HCT116 (cell line): ENCODE measurements at regions not wholly inside any gene's neighbourhood (a gene's known extent, or its start where the extent isn't known, plus 50 kb on each side); places are given as distances from the start of the nearest gene placed in this dataset.

ENCODE experiments used
- ATAC-seq: fragments of 200-7000 bp; cut with Tn5 transposase; 2 replicates; pipeline ENCODE4 v1.9.1; 2020; ENCODE audit warnings: mild to moderate bottlenecking, moderate library complexity
- BruUV-seq: library from RNA; stranded (reverse); fragments of 400-500 nt; replicated peaks from 2 replicates; lab custom pipeline; 2021; lab: Mats Ljungman, UMichigan
- CTCF ChIA-PET: fragments of 300-600 bp; sonication (Branson Sonifier 250); formaldehyde crosslinking; loops from one replicate; lab custom pipeline; 2021; ENCODE audit warnings: antibody characterized with exemption; lab: Charles Lee
- POLR2A ChIA-PET: fragments of 300-600, 350-600 bp; sonication (Branson Sonifier 250); formaldehyde crosslinking; loops from one replicate; lab custom pipeline; 2021; ENCODE audit warnings: antibody characterized with exemption; lab: Charles Lee
- RAD21 ChIA-PET, 2 experiments: fragments of 300-600 bp; sonication (Branson Sonifier 250); formaldehyde crosslinking; loops; one replicate each; lab custom pipeline; 2023; ENCODE audit warnings: low total read pairs in 2 of 2; ENCODE audit not compliant: uncharacterized antibody in 2 of 2, unreplicated experiment in 2 of 2, low non-redundant PET in 1 of 2; lab: Charles Lee
- DNase-seq: peaks from one replicate; pipeline ENCODE4 v3.0.0-alpha.2; 2010; ENCODE audit warnings: low read depth, low spot score
- H2AFZ ChIP-seq: fragments of 200-600 bp; shearing (Covaris generic), sonication (generic); 2 replicates; pipeline ENCODE4 v1.6.1; 2017; ENCODE audit warnings: low read depth, mixed run types, mixed read lengths, antibody characterized with exemption, low read length; ENCODE audit not compliant: poor library complexity, severe bottlenecking
- H3K27ac ChIP-seq: 2 replicates; pipeline ENCODE4 v1.5.1; 2012; ENCODE audit warnings: low read depth, low read length
- H3K27me3 ChIP-seq: fragments of 200-600 bp; sonication (generic); 2 replicates; pipeline ENCODE4 v1.6.1; 2016; ENCODE audit warnings: mixed run types, low read length, mixed read lengths; ENCODE audit not compliant: insufficient read depth
- H3K36me3 ChIP-seq, 2 experiments: fragments of 200-500 bp in 1 of 2; fragments of 200-600 bp in 1 of 2; sonication (Bioruptor generic) in 1 of 2; sonication (generic) in 1 of 2; 2 replicates each; pipeline versions ENCODE4 v1.5.1 to v1.6.1; 2014 to 2016; ENCODE audit warnings: low read length in 2 of 2, inconsistent platforms in 1 of 2, mixed read lengths in 1 of 2, mixed run types in 1 of 2; ENCODE audit not compliant: insufficient read depth in 2 of 2, control insufficient read depth in 1 of 2
- H3K4me1 ChIP-seq, 2 experiments: fragments of 200-600 bp in 1 of 2; sonication (generic) in 1 of 2; 2 replicates each; pipeline versions ENCODE4 v1.5.1 to v1.6.1; 2012 to 2017; ENCODE audit warnings: low read length in 2 of 2, inconsistent platforms in 1 of 2, mild to moderate bottlenecking in 1 of 2, mixed read lengths in 1 of 2, mixed run types in 1 of 2, moderate library complexity in 1 of 2; ENCODE audit not compliant: insufficient read depth in 2 of 2, control insufficient read depth in 1 of 2
- H3K4me2 ChIP-seq: fragments of 200-600 bp; sonication (generic); 2 replicates; pipeline ENCODE4 v1.6.1; 2017; ENCODE audit warnings: mixed run types, low read length, mixed read lengths
- H3K4me3 ChIP-seq, 2 experiments: fragments of 200-600 bp in 1 of 2; sonication (generic) in 1 of 2; replicated peaks in 1 of 2; 2 replicates each; pipeline ENCODE4 v1.5.1; 2011 to 2016; ENCODE audit warnings: low read length in 2 of 2, control low read depth in 1 of 2, low read depth in 1 of 2, mild to moderate bottlenecking in 1 of 2, mixed read lengths in 1 of 2, mixed run types in 1 of 2
- H3K79me2 ChIP-seq: fragments of 200-600 bp; sonication (generic); 2 replicates; pipeline ENCODE4 v1.6.1; 2017; ENCODE audit warnings: mild to moderate bottlenecking, mixed run types, low read length, moderate library complexity, mixed read lengths; ENCODE audit not compliant: insufficient read depth
- H3K9ac ChIP-seq: fragments of 200-600 bp; sonication (generic); 2 replicates; pipeline ENCODE4 v1.6.1; 2016; ENCODE audit warnings: low read length, mixed read lengths
- H3K9me2 ChIP-seq: fragments of 200-600 bp; sonication (generic), shearing (Covaris generic); 2 replicates; pipeline ENCODE4 v1.6.1; 2017; ENCODE audit warnings: mixed run types, mild to moderate bottlenecking, moderate library complexity; ENCODE audit not compliant: insufficient read depth
- H3K9me3 ChIP-seq, 2 experiments: fragments of 200-500 bp in 1 of 2; fragments of 200-600 bp in 1 of 2; sonication (Bioruptor generic) in 1 of 2; sonication (generic) in 1 of 2; 2 replicates each; pipeline ENCODE4 v1.6.1; 2014 to 2017; ENCODE audit warnings: low read length in 2 of 2, mixed read lengths in 2 of 2, inconsistent platforms in 1 of 2, low read depth in 1 of 2, mild to moderate bottlenecking in 1 of 2, mixed run types in 1 of 2, moderate library complexity in 1 of 2; ENCODE audit not compliant: control insufficient read depth in 1 of 2, insufficient read depth in 1 of 2
- H4K20me1 ChIP-seq: fragments of 200-600 bp; sonication (generic), shearing (Covaris generic); 2 replicates; pipeline ENCODE4 v1.6.1; 2017; ENCODE audit warnings: mixed run types, mild to moderate bottlenecking, moderate library complexity; ENCODE audit not compliant: insufficient read depth
- CBX3 ChIP-seq: IDR thresholded peaks from 2 replicates; pipeline ENCODE4 v1.6.1; 2012; ENCODE audit warnings: low read depth
- EGR1 ChIP-seq: IDR thresholded peaks from 2 replicates; pipeline ENCODE4 v1.6.1; 2012; ENCODE audit warnings: low read depth
- JUND ChIP-seq: IDR thresholded peaks from 2 replicates; pipeline ENCODE4 v1.6.1; 2012
- POLR2AphosphoS5 ChIP-seq: IDR thresholded peaks from 2 replicates; pipeline ENCODE4 v1.6.1; 2011; ENCODE audit warnings: mild to moderate bottlenecking, low read depth, low read length, moderate library complexity
- SP1 ChIP-seq: IDR thresholded peaks from 2 replicates; pipeline ENCODE4 v1.6.1; 2012; ENCODE audit warnings: low read depth
- SRF ChIP-seq: IDR thresholded peaks from 2 replicates; pipeline ENCODE4 v1.6.1; 2012; ENCODE audit warnings: low read depth
- ZBTB33 ChIP-seq: IDR thresholded peaks from 2 replicates; pipeline ENCODE4 v1.6.1; 2011; ENCODE audit warnings: mild to moderate bottlenecking, low read length, moderate library complexity; ENCODE audit not compliant: insufficient replicate concordance; ENCODE audit errors: extremely low read depth
- ZFX ChIP-seq: fragments of 450-650 bp; IDR thresholded peaks from 2 replicates; pipeline ENCODE4 v1.6.1; 2017
- intact Hi-C: fragments of 100-400 bp; cut with micrococcal nuclease; formaldehyde crosslinking; loops from 2 replicates; pipeline ENCODE4 v1.10.0; 2022
- TF ChIP-seq, protein P1 (sequence below): IDR thresholded peaks from 2 replicates; pipeline ENCODE4 v1.6.1; 2012

DNA sequence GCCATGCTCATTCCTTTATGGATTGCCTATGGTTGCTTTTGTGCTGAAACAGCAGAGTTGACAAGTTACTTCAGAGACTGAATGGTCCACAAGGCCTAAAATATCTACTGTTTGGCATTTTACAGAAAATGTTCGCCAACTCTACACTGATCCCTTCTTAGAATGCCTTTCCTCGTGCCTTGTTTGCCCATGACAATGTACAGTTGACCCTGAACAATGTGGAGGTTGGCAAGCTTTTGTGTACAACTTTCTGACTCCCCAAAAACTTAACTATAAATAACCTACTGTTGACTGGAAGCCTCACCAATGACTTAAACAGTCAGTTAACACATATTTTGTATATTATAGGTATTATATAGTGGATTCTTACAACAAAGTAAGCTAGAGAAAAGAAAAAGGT is 361.4 kb downstream of the EPHA4 start:
- ATAC-seq = no peak
- H3K79me2 ChIP-seq = no peaks in the 10 kb centered on the region
- TF ChIP-seq EGR1 = no peak
- TF ChIP-seq SP1 = no peak
- no peaks in the 10 kb centered on the region for H3K4me1 ChIP-seq
- H3K27me3 ChIP-seq = 0 out of 2 replicates have a peak, but pooled peaks cover 6% of the 10 kb centered on the region
- no peak overlapping the region for H3K4me3 ChIP-seq
- no peak overlapping the region for H3K4me2 ChIP-seq
- POLR2A ChIA-PET = no interaction called here
- no peak for DNase-seq
- no TSS peak for BruUV-seq
- no peaks in the 10 kb centered on the region for H4K20me1 ChIP-seq
- intact Hi-C loops = no loop called here
- RAD21 ChIA-PET = no interaction called here
- H3K9me2 ChIP-seq = no peaks in the 10 kb centered on the region
- no peak overlapping the region for H2AFZ ChIP-seq
- no peak overlapping the region for H3K27ac ChIP-seq
- no peaks in the 10 kb centered on the region for H3K36me3 ChIP-seq
- H3K9me3 ChIP-seq = no peaks in the 10 kb centered on the region
- H3K9ac ChIP-seq = no peak overlapping the region
- CTCF ChIA-PET = no interaction called here

- no peak overlapping the region for H3K4me3 ChIP-seq
Observed at GRCh38 chr2:221211653-221212052, 360.5 kb downstream of the EPHA4 start.

More at GRCh38 chr2:221211653-221212052, 360.5 kb downstream of the EPHA4 start:
- Histone ChIP-seq H3K4me1 (no peaks in the 10 kb centered on the region), H3K36me3 (no peaks in the 10 kb centered on the region), H3K9me2 (no peaks in the 10 kb centered on the region), H3K9ac (no peak overlapping the region), H4K20me1 (no peaks in the 10 kb centered on the region), H3K27ac (no peak overlapping the region), H3K79me2 (no peaks in the 10 kb centered on the region), H3K9me3 (no peaks in the 10 kb centered on the region), H3K4me2 (no peak overlapping the region), H2AFZ (no peak overlapping the region), H3K27me3 (no peaks in the 10 kb centered on the region; the same call in 1 of the 2 replicates)
- no TSS peak for BruUV-seq
- ATAC-seq = no peak
- DNase-seq = no peak
- no peak for TF ChIP-seq EGR1
- no peak for TF ChIP-seq JUND
- TF ChIP-seq CBX3 = no peak
- no peak for TF ChIP-seq POLR2AphosphoS5
- TF ChIP-seq SP1 = no peak
- TF ChIP-seq ZFX = no peak
- no peak for TF ChIP-seq ZBTB33
- no peak for TF ChIP-seq SRF
- TF ChIP-seq, protein P1, sequence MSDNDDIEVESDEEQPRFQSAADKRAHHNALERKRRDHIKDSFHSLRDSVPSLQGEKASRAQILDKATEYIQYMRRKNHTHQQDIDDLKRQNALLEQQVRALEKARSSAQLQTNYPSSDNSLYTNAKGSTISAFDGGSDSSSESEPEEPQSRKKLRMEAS = no peak
- intact Hi-C loops = no loop called here
- POLR2A ChIA-PET = no interaction called here
- RAD21 ChIA-PET = no interaction called here
- CTCF ChIA-PET = no interaction called here
